KMS-11 (cell line): ENCODE measurements at regions not wholly inside any gene's neighbourhood (a gene's known extent, or its start where the extent isn't known, plus 50 kb on each side); places are given as distances from the start of the nearest gene placed in this dataset.
"Not testable (repeated sequence)": the region's sequence is repeated elsewhere in the genome, so short reads cannot be mapped to it uniquely, and the experiment has no call there.

Experiments
- H2AFZ ChIP-seq: fragments of 200-600 bp; sonication (generic); 2 replicates; pipeline ENCODE4 v1.6.1; 2016; ENCODE audit warnings: antibody characterized with exemption, mixed run types, low read depth
- H3K27ac ChIP-seq: fragments of 200-600 bp; sonication (generic); 2 replicates; pipeline ENCODE4 v1.6.1; 2016; ENCODE audit warnings: mild to moderate bottlenecking, mixed run types
- H3K27me3 ChIP-seq: fragments of 200-600 bp; sonication (generic); 2 replicates; pipeline ENCODE4 v1.6.1; 2017; ENCODE audit warnings: mild to moderate bottlenecking, low read depth, mixed run types, moderate library complexity; ENCODE audit not compliant: insufficient read depth
- H3K36me3 ChIP-seq: fragments of 200-600 bp; sonication (generic); 2 replicates; pipeline ENCODE4 v1.6.1; 2017; ENCODE audit warnings: mild to moderate bottlenecking, mixed run types; ENCODE audit not compliant: insufficient read depth
- H3K4me1 ChIP-seq: fragments of 200-600 bp; sonication (generic); 2 replicates; pipeline ENCODE4 v1.6.1; 2016; ENCODE audit warnings: mild to moderate bottlenecking, low read depth, mixed run types; ENCODE audit not compliant: poor library complexity, severe bottlenecking
- H3K4me2 ChIP-seq: fragments of 200-600 bp; sonication (generic); 2 replicates; pipeline ENCODE4 v1.7.0; 2016; ENCODE audit warnings: mild to moderate bottlenecking, mixed run types
- H3K4me3 ChIP-seq: fragments of 200-600 bp; sonication (generic); IDR thresholded peaks from 2 replicates; pipeline ENCODE4 v1.6.1; 2017; ENCODE audit warnings: low read depth, low read length, mixed read lengths; ENCODE audit not compliant: insufficient read depth
- H3K79me2 ChIP-seq: fragments of 200-600 bp; sonication (generic); 2 replicates; pipeline ENCODE4 v1.6.1; 2016; ENCODE audit warnings: low read depth, mixed run types; ENCODE audit not compliant: insufficient read depth
- H3K9ac ChIP-seq: fragments of 200-600 bp; sonication (generic); 2 replicates; pipeline ENCODE4 v1.6.1; 2016; ENCODE audit warnings: mild to moderate bottlenecking, mixed run types
- H4K20me1 ChIP-seq: fragments of 200-600 bp; sonication (generic); 2 replicates; pipeline ENCODE4 v1.6.1; 2016; ENCODE audit warnings: mild to moderate bottlenecking, mixed run types; ENCODE audit not compliant: insufficient read depth
- CTCF ChIP-seq: fragments of 200-600 bp; sonication (generic); conservative IDR thresholded peaks from 2 replicates; pipeline ENCODE4 v1.6.1; 2017; ENCODE audit warnings: low read depth, mild to moderate bottlenecking, antibody characterized with exemption, low read length, moderate library complexity, mixed read lengths

DNA sequence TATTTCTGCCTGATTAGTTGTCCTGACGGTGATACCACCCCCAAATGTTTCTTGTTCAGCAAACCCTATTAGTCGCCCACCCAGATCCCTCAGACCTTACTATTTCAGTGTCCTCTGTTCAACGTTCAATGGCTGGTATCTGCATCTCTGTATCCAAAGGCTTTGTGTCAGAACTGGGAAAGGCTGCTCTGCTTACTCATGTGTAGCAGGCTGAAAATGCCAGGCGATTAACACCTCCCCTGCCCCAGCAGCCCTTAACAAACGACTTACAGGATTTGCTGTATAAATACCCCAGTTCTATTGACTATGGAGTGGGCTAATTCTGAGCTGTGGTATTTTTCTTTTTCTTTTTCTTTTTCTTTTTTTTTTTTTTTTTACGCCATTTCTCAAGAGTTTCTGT lies 415.0 kb downstream of the ZNF674 start:
- Histone ChIP-seq H3K79me2 (no peaks in the 10 kb centered on the region), H3K27ac (no peak overlapping the region), H3K4me1 (no peaks in the 10 kb centered on the region), H4K20me1 (no peaks in the 10 kb centered on the region), H3K36me3 (no peaks in the 10 kb centered on the region), H3K4me3 (no peak overlapping the region), H3K9ac (no peak overlapping the region), H2AFZ (no peak overlapping the region), H3K4me2 (no peak overlapping the region), H3K27me3 (no peaks in the 10 kb centered on the region)
- TF ChIP-seq CTCF = no peak

- H2AFZ ChIP-seq = no peak overlapping the region
- H4K20me1 ChIP-seq = no peaks in the 10 kb centered on the region
- no peaks in the 10 kb centered on the region for H3K79me2 ChIP-seq
- TF ChIP-seq CTCF = no peak
- no peak overlapping the region for H3K27ac ChIP-seq
- H3K4me1 ChIP-seq = no peaks in the 10 kb centered on the region
- no peaks in the 10 kb centered on the region for H3K27me3 ChIP-seq
- no peak overlapping the region for H3K4me2 ChIP-seq
- H3K4me3 ChIP-seq = no peak overlapping the region
- no peak overlapping the region for H3K9ac ChIP-seq
- no peaks in the 10 kb centered on the region for H3K36me3 ChIP-seq
These were observed 420.1 kb downstream of the ZNF674 start for GRCh38 chrX:46125111-46125510.

- no peak overlapping the region for H3K4me3 ChIP-seq
- H3K36me3 ChIP-seq = no peaks in the 10 kb centered on the region
- no peaks in the 10 kb centered on the region for H4K20me1 ChIP-seq
- no peak overlapping the region for H3K4me2 ChIP-seq
- no peak overlapping the region for H3K9ac ChIP-seq
- H3K4me1 ChIP-seq = no peaks in the 10 kb centered on the region
- no peaks in the 10 kb centered on the region for H3K79me2 ChIP-seq
- no peak overlapping the region for H3K27ac ChIP-seq
- no peak overlapping the region for H2AFZ ChIP-seq
- no peak for TF ChIP-seq CTCF
- H3K27me3 ChIP-seq = no peaks in the 10 kb centered on the region
These were observed 428.0 kb downstream of the ZNF674 start for GRCh38 chrX:46117234-46117633.

- H3K36me3 ChIP-seq, H3K27me3 ChIP-seq, H3K9ac ChIP-seq, H3K27ac ChIP-seq, H3K4me1 ChIP-seq, H3K4me2 ChIP-seq, H3K4me3 ChIP-seq, H2AFZ ChIP-seq, H3K79me2 ChIP-seq, H4K20me1 ChIP-seq: not testable (repeated sequence)
These were observed 457.9 kb downstream of the ZNF674 start for GRCh38 chrX:46087310-46087709.

DNA sequence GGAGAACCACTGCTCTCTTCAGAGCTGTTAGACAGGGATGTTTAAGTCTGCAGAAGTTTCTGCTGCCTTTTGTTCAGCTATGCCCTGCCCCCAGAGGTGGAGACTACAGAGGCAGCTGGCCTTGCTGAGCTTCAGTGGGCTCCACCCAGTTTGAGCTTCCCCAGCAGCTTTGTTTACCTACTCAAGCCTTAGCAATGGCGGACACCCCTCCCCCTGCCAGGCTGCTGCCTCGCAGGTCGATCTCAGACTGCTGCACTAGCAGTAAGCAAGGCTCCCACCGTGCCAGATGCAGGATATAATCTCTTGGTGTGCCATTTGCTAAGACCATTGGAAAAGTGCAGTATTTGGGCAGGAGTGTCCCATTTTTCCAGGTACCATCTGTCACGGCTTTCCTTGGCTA lies 465.1 kb downstream of the ZNF674 start:
- H2AFZ ChIP-seq, H3K9ac ChIP-seq, H3K36me3 ChIP-seq, H3K4me2 ChIP-seq, H3K79me2 ChIP-seq, H3K4me3 ChIP-seq, H3K27me3 ChIP-seq, H4K20me1 ChIP-seq, H3K4me1 ChIP-seq, H3K27ac ChIP-seq: not testable (repeated sequence)
